SJSA1 (cell line): ENCODE measurements at regions not wholly inside any gene's neighbourhood (a gene's known extent, or its start where the extent isn't known, plus 50 kb on each side); places are given as distances from the start of the nearest gene placed in this dataset.

ENCODE experiments used
- DNase-seq, 2 experiments: peaks; one replicate each; pipeline ENCODE4 v3.0.0-alpha.2; 2015 to 2020; ENCODE audit warnings: low spot score in 2 of 2, low read depth in 1 of 2
- H3K27ac ChIP-seq: fragments of 250-450 bp; sonication (Bioruptor Pico); 2 replicates; pipeline ENCODE4 v1.5.1; 2020; ENCODE audit warnings: mild to moderate bottlenecking, moderate library complexity
- H3K27me3 ChIP-seq: fragments of 250-450 bp; sonication (Bioruptor Pico); replicated peaks from 2 replicates; pipeline ENCODE4 v1.5.1; 2020; ENCODE audit warnings: mild to moderate bottlenecking, moderate library complexity
- H3K36me3 ChIP-seq: fragments of 250-450 bp; sonication (Bioruptor Pico); 2 replicates; pipeline ENCODE4 v1.5.1; 2020; ENCODE audit warnings: mild to moderate bottlenecking
- H3K4me1 ChIP-seq: fragments of 250-450 bp; sonication (Bioruptor Pico); replicated peaks from 2 replicates; pipeline ENCODE4 v1.6.1; 2021; ENCODE audit warnings: mild to moderate bottlenecking
- H3K4me3 ChIP-seq: fragments of 250-450 bp; sonication (Bioruptor Pico); 2 replicates; pipeline ENCODE4 v1.5.1; 2020; ENCODE audit warnings: mild to moderate bottlenecking
- H3K9me3 ChIP-seq: fragments of 250-450 bp; sonication (Bioruptor Pico); replicated peaks from 2 replicates; pipeline ENCODE4 v1.5.1; 2020; ENCODE audit warnings: mild to moderate bottlenecking

GRCh38 chr4:11597506-11597905 is 168.8 kb upstream of the HS3ST1 start:
- Histone ChIP-seq H3K36me3 (no peaks in the 10 kb centered on the region), H3K4me3 (no peak overlapping the region), H3K4me1 (no peaks in the 10 kb centered on the region), H3K9me3 (no peaks in the 10 kb centered on the region), H3K27me3 (no peaks in the 10 kb centered on the region), H3K27ac (no peak overlapping the region)
- no peak for DNase-seq

- no peak for DNase-seq
- Histone ChIP-seq H3K27ac (no peak overlapping the region), H3K36me3 (no peaks in the 10 kb centered on the region), H3K4me1 (no peaks in the 10 kb centered on the region), H3K4me3 (no peak overlapping the region), H3K27me3 (no peaks in the 10 kb centered on the region), H3K9me3 (no peaks in the 10 kb centered on the region)
These were observed 168.3 kb upstream of the HS3ST1 start for GRCh38 chr4:11596989-11597388.

GRCh38 chr4:11593576-11594116 is 165.0 kb upstream of the HS3ST1 start:
- Histone ChIP-seq H3K36me3 (no peaks in the 10 kb centered on the region), H3K4me3 (no peak overlapping the region), H3K27me3 (no peaks in the 10 kb centered on the region), H3K9me3 (no peaks in the 10 kb centered on the region), H3K27ac (no peak overlapping the region), H3K4me1 (no peaks in the 10 kb centered on the region)
- no peak for DNase-seq

DNA sequence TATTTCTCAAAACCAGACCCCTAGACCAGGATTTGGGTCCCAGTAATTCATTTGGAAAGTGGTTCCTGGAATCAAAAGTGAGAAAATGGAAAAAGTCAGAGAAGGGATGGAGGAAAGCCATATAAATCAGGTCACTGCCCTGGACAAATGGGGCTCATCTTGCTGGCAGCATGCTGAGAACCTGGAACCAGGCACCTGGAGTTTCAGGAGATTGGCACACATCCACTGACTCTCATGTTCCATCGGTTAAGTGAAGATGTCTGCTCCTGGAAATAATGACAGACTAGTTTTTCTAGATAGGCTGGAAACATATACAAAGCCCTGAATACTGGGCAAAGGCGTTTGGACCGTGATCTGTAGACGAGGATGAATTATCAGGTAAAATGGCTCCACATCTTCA is 163.6 kb upstream of the HS3ST1 start:
- Histone ChIP-seq H3K4me1 (no peaks in the 10 kb centered on the region), H3K36me3 (no peaks in the 10 kb centered on the region), H3K4me3 (no peak overlapping the region), H3K9me3 (no peaks in the 10 kb centered on the region), H3K27ac (no peak overlapping the region), H3K27me3 (no peaks in the 10 kb centered on the region)
- DNase-seq: no peak

GRCh38 chr4:11590132-11590531 is 161.4 kb upstream of the HS3ST1 start:
- H3K27me3 ChIP-seq: no peaks in the 10 kb centered on the region
- H3K27ac ChIP-seq: no peak overlapping the region
- H3K4me1 ChIP-seq: no peaks in the 10 kb centered on the region
- DNase-seq: no peak
- no peak overlapping the region for H3K4me3 ChIP-seq
- no peaks in the 10 kb centered on the region for H3K36me3 ChIP-seq
- no peaks in the 10 kb centered on the region for H3K9me3 ChIP-seq

GRCh38 chr4:11589676-11590075 is 161.0 kb upstream of the HS3ST1 start:
- no peak overlapping the region for H3K27ac ChIP-seq
- no peak overlapping the region for H3K4me3 ChIP-seq
- no peaks in the 10 kb centered on the region for H3K36me3 ChIP-seq
- no peaks in the 10 kb centered on the region for H3K4me1 ChIP-seq
- H3K9me3 ChIP-seq: no peaks in the 10 kb centered on the region
- DNase-seq: no peak
- H3K27me3 ChIP-seq: no peaks in the 10 kb centered on the region

DNA sequence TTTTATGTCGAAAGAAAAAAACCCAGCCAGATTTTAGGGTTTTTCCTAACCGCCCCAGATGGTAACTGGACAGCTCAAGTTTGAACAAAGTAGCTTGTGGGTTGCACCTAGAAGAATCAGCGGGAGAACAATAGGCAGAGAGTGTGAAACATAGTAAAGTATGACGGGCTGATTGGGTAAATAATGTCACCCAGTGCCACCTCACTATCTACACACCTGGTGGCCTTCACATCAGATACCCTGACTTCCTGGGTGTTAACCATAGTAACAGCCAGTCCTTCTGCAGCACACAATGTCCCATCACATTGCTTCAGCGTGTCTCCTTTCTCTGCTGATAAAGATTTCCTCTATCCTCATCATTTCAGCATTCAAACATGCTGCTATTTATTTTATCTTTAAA is 159.1 kb upstream of the HS3ST1 start:
- H3K4me1 ChIP-seq: no peaks in the 10 kb centered on the region
- H3K9me3 ChIP-seq: no peaks in the 10 kb centered on the region
- H3K36me3 ChIP-seq: no peaks in the 10 kb centered on the region
- no peak overlapping the region for H3K4me3 ChIP-seq
- no peak overlapping the region for H3K27ac ChIP-seq
- H3K27me3 ChIP-seq: no peaks in the 10 kb centered on the region
- no peak for DNase-seq

- DNase-seq: no peak
- H3K4me3 ChIP-seq: no peak overlapping the region
- no peaks in the 10 kb centered on the region for H3K9me3 ChIP-seq
These were observed 156.8 kb upstream of the HS3ST1 start for GRCh38 chr4:11585506-11585905.

GRCh38 chr4:11568511-11568910 is 139.8 kb upstream of the HS3ST1 start:
- Histone ChIP-seq H3K4me3 (no peak overlapping the region), H3K27ac (no peak overlapping the region), H3K4me1 (no peaks in the 10 kb centered on the region), H3K27me3 (no peaks in the 10 kb centered on the region), H3K36me3 (no peaks in the 10 kb centered on the region), H3K9me3 (no peaks in the 10 kb centered on the region)
- DNase-seq: no peak

More at GRCh38 chr4:11585506-11585905, 156.8 kb upstream of the HS3ST1 start:
- Histone ChIP-seq H3K4me1 (no peaks in the 10 kb centered on the region), H3K27me3 (no peaks in the 10 kb centered on the region), H3K36me3 (no peaks in the 10 kb centered on the region), H3K27ac (no peak overlapping the region)

- Histone ChIP-seq H3K9me3 (no peaks in the 10 kb centered on the region), H3K27me3 (no peaks in the 10 kb centered on the region), H3K4me3 (no peak overlapping the region), H3K4me1 (no peaks in the 10 kb centered on the region), H3K36me3 (no peaks in the 10 kb centered on the region), H3K27ac (no peak overlapping the region)
- DNase-seq: no peak
These were observed 137.8 kb upstream of the HS3ST1 start for GRCh38 chr4:11566444-11567022.

DNA sequence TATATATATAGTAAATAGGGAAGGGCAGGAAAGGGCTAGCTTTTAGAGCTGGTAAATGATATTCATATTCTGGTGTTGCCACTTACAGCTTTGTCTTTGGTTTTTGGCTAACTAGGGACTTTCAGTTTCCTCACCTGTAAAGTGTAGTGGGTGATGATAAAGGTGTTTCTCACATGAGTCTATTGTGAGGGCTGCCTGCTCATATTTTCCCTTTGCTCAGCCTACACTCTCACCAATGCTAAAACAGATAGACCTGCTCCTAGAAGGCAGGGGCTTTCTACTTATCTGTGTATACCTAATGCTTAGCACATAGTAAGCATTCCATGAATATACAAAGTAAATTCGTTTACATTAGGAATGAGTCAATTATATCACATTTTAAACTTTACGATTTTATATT is 137.2 kb upstream of the HS3ST1 start:
- DNase-seq: no peak
- Histone ChIP-seq H3K27ac (no peak overlapping the region), H3K36me3 (no peaks in the 10 kb centered on the region), H3K4me3 (no peak overlapping the region), H3K9me3 (no peaks in the 10 kb centered on the region), H3K4me1 (no peaks in the 10 kb centered on the region), H3K27me3 (no peaks in the 10 kb centered on the region)

GRCh38 chr4:11565213-11565612 is 136.5 kb upstream of the HS3ST1 start:
- no peak for DNase-seq
- Histone ChIP-seq H3K9me3 (no peaks in the 10 kb centered on the region), H3K4me3 (no peak overlapping the region), H3K36me3 (no peaks in the 10 kb centered on the region), H3K27me3 (no peaks in the 10 kb centered on the region), H3K27ac (no peak overlapping the region), H3K4me1 (no peaks in the 10 kb centered on the region)

- Histone ChIP-seq H3K4me3 (no peak overlapping the region), H3K4me1 (no peaks in the 10 kb centered on the region), H3K9me3 (no peaks in the 10 kb centered on the region), H3K36me3 (no peaks in the 10 kb centered on the region), H3K27ac (no peak overlapping the region), H3K27me3 (no peaks in the 10 kb centered on the region)
- DNase-seq: no peak
These were observed 135.3 kb upstream of the HS3ST1 start for GRCh38 chr4:11564021-11564420.

GRCh38 chr4:11549525-11549924 is 120.8 kb upstream of the HS3ST1 start:
- Histone ChIP-seq H3K36me3 (no peaks in the 10 kb centered on the region), H3K9me3 (no peaks in the 10 kb centered on the region), H3K4me1 (no peaks in the 10 kb centered on the region), H3K4me3 (no peak overlapping the region), H3K27ac (no peak overlapping the region), H3K27me3 (no peaks in the 10 kb centered on the region)
- DNase-seq: no peak

- H3K27me3 ChIP-seq: no peaks in the 10 kb centered on the region
- DNase-seq: no peak
- no peaks in the 10 kb centered on the region for H3K9me3 ChIP-seq
- no peaks in the 10 kb centered on the region for H3K36me3 ChIP-seq
- no peak overlapping the region for H3K4me3 ChIP-seq
- no peak overlapping the region for H3K27ac ChIP-seq
- no peaks in the 10 kb centered on the region for H3K4me1 ChIP-seq
These were observed 119.9 kb upstream of the HS3ST1 start for GRCh38 chr4:11548597-11549082.
